Esophagus squamous epithelium (tissue), 5 donors: ENCODE measurements at regions not wholly inside any gene's neighbourhood (a gene's known extent, or its start where the extent isn't known, plus 50 kb on each side); places are given as distances from the start of the nearest gene placed in this dataset.
A peak's percentile ranks its signal among the peaks of the same experiment; 100 is the strongest.

Experiments
- DNase-seq: peaks from one replicate; lab custom pipeline; 2025; lab: John Stamatoyannopoulos, UW
- H3K27ac ChIP-seq, 4 donors: fragments of 200-600 bp; sonication (generic); one replicate each; pipeline ENCODE4 v1.5.1; 2016 to 2019; ENCODE audit warnings: mild to moderate bottlenecking in 1 of 4
- H3K27me3 ChIP-seq, 4 donors: fragments of 200-600 bp; sonication (generic); 1 replicate in 3 of 4; 2 replicates in 1 of 4; pipeline versions ENCODE4 v1.5.1 to v1.6.0; 2017 to 2021; ENCODE audit warnings: antibody characterized with exemption in 1 of 4
- H3K36me3 ChIP-seq, 3 donors: fragments of 200-600 bp; sonication (generic); one replicate each; pipeline ENCODE4 v1.5.1; 2016 to 2019
- H3K4me1 ChIP-seq, 3 donors: fragments of 200-600 bp; sonication (generic); one replicate each; pipeline ENCODE4 v1.5.1; 2017 to 2019
- H3K4me3 ChIP-seq, 4 donors: fragments of 200-600 bp; sonication (generic); 1 replicate in 3 of 4; 2 replicates in 1 of 4; pipeline ENCODE4 v1.5.1; 2016 to 2019; ENCODE audit warnings: mild to moderate bottlenecking in 2 of 4, moderate library complexity in 1 of 4
- H3K9me3 ChIP-seq, 3 donors: fragments of 200-600 bp; sonication (generic); one replicate each; pipeline ENCODE4 v1.5.1; 2016 to 2019
- CTCF ChIP-seq, 6 experiments: fragments of 450-650 bp in 4 of 6; fragments of 200-600 bp in 2 of 6; sonication (generic) in 2 of 6; IDR thresholded peaks; one replicate each; pipeline ENCODE4 v1.5.1; 2016 to 2019; ENCODE audit warnings: antibody characterized with exemption in 6 of 6, mild to moderate bottlenecking in 4 of 6, moderate library complexity in 4 of 6
- POLR2A ChIP-seq, 4 donors: fragments of 450-650 bp; IDR thresholded peaks; one replicate each; pipeline ENCODE4 v1.6.1; 2017; ENCODE audit warnings: antibody characterized with exemption in 4 of 4, mild to moderate bottlenecking in 4 of 4, moderate library complexity in 3 of 4
- WGBS, 2 donors: methylation state at CpG; one replicate each; pipeline ENCODE4 v1.1.5; 2018; 5-methylcytosine and 5-hydroxymethylcytosine counted together
- intact Hi-C: fragments of 100-400 bp; cut with DNase I; formaldehyde crosslinking; loops from one replicate; pipeline ENCODE4 v1.15.0; 2022
- donor health status: DM: yes; HTN: yes; CAD: no.

GRCh38 chr2:211157856-211158463, 601.6 kb downstream of the CPS1 start:
- H3K4me1 ChIP-seq = no peaks in the 10 kb centered on the region
- H3K27me3 ChIP-seq = no peaks in the 10 kb centered on the region
- WGBS, 2 donors = 15 to 16% methylated on average over 5 of the region's 5 CpGs
- H3K9me3 ChIP-seq = no peaks in the 10 kb centered on the region
- DNase-seq = no peak
- no peaks in the 10 kb centered on the region for H3K36me3 ChIP-seq
- H3K27ac ChIP-seq = no peak overlapping the region
- no peak overlapping the region for H3K4me3 ChIP-seq
- peak in 5 of 6 experiments; percentile 55 to 69 (median 55) for TF ChIP-seq CTCF (IDR thresholded peaks at IDR 0.05)
- TF ChIP-seq POLR2A (IDR thresholded peaks at IDR 0.05) = no peak
- intact Hi-C loops = no loop called here

- H3K4me3 ChIP-seq = no peak overlapping the region
- DNase-seq = no peak
- intact Hi-C loops = no loop called here
These were observed 603.6 kb downstream of the CPS1 start for GRCh38 chr2:211159972-211160371.

GRCh38 chr2:211161236-211161635, 604.8 kb downstream of the CPS1 start:
- WGBS, 2 donors = 52 to 63% methylated on average over 5 of the region's 5 CpGs
- no peaks in the 10 kb centered on the region for H3K36me3 ChIP-seq
- H3K9me3 ChIP-seq = no peaks in the 10 kb centered on the region
- H3K4me1 ChIP-seq = no peaks in the 10 kb centered on the region
- no peak for DNase-seq
- TF ChIP-seq CTCF (IDR thresholded peaks at IDR 0.05) (no peak), POLR2A (IDR thresholded peaks at IDR 0.05) (no peak)
- intact Hi-C loops = no loop called here
- H3K27ac ChIP-seq = no peak overlapping the region
- no peaks in the 10 kb centered on the region for H3K27me3 ChIP-seq
- no peak overlapping the region for H3K4me3 ChIP-seq

More at GRCh38 chr2:211159972-211160371, 603.6 kb downstream of the CPS1 start:
- no peaks in the 10 kb centered on the region for H3K9me3 ChIP-seq
- H3K27ac ChIP-seq = no peak overlapping the region
- no peaks in the 10 kb centered on the region for H3K27me3 ChIP-seq
- 75 to 76% methylated on average over 7 of the region's 7 CpGs for WGBS, 2 donors
- TF ChIP-seq CTCF (IDR thresholded peaks at IDR 0.05) (no peak), POLR2A (IDR thresholded peaks at IDR 0.05) (no peak)
- no peaks in the 10 kb centered on the region for H3K36me3 ChIP-seq
- no peaks in the 10 kb centered on the region for H3K4me1 ChIP-seq

GRCh38 chr2:211162911-211163310, 606.5 kb downstream of the CPS1 start:
- TF ChIP-seq POLR2A (IDR thresholded peaks at IDR 0.05) (no peak), CTCF (IDR thresholded peaks at IDR 0.05) (no peak)
- no peak overlapping the region for H3K4me3 ChIP-seq
- no peaks in the 10 kb centered on the region for H3K27me3 ChIP-seq
- no peaks in the 10 kb centered on the region for H3K4me1 ChIP-seq
- intact Hi-C loops = no loop called here
- H3K9me3 ChIP-seq = no peaks in the 10 kb centered on the region
- no peak overlapping the region for H3K27ac ChIP-seq
- H3K36me3 ChIP-seq = no peaks in the 10 kb centered on the region
- no peak for DNase-seq
- 57 to 67% methylated on average over 3 of the region's 3 CpGs for WGBS, 2 donors

- WGBS, 2 donors = 86 to 91% methylated on average over 4 of the region's 4 CpGs
- no peak for DNase-seq
- no peaks in the 10 kb centered on the region for H3K4me1 ChIP-seq
These were observed 614.4 kb downstream of the CPS1 start for GRCh38 chr2:211170843-211171242.

More at GRCh38 chr2:211170843-211171242, 614.4 kb downstream of the CPS1 start:
- H3K9me3 ChIP-seq = no peaks in the 10 kb centered on the region
- H3K36me3 ChIP-seq = no peaks in the 10 kb centered on the region
- no peaks in the 10 kb centered on the region for H3K27me3 ChIP-seq
- intact Hi-C loops = no loop called here
- TF ChIP-seq POLR2A (IDR thresholded peaks at IDR 0.05) = no peak
- no peak for TF ChIP-seq CTCF (IDR thresholded peaks at IDR 0.05)
- H3K27ac ChIP-seq = no peak overlapping the region
- H3K4me3 ChIP-seq = no peak overlapping the region
